HEK293 (cell line): ENCODE measurements at regions not wholly inside any gene's neighbourhood (a gene's known extent, or its start where the extent isn't known, plus 50 kb on each side); places are given as distances from the start of the nearest gene placed in this dataset.

Source experiments
- CTCF ChIA-PET: fragments of 350-600 bp; formaldehyde crosslinking; extraction: SDS; loops from one replicate; lab custom pipeline; 2021; ENCODE audit warnings: antibody characterized with exemption; lab: Yijun Ruan, JAX
- POLR2A ChIA-PET: fragments of 300-600 bp; formaldehyde crosslinking; extraction: SDS; loops from one replicate; lab custom pipeline; 2020; ENCODE audit warnings: antibody characterized with exemption, inconsistent platforms; lab: Yijun Ruan, JAX
- H3K27ac ChIP-seq: fragments of 200-500 bp; sonication (Bioruptor generic); 2 replicates; pipeline ENCODE4 v1.5.1; 2014; ENCODE audit warnings: low read depth, low read length, control low read depth, inconsistent platforms; ENCODE audit errors: extremely low read depth
- H3K36me3 ChIP-seq, 2 experiments: fragments of 200-500 bp in 1 of 2; sonication (Bioruptor generic) in 1 of 2; 1 replicate in 1 of 2; 2 replicates in 1 of 2; pipeline ENCODE4 v1.5.1; 2014 to 2017; ENCODE audit warnings: inconsistent platforms in 2 of 2, low read length in 2 of 2; ENCODE audit not compliant: control insufficient read depth in 2 of 2, insufficient read depth in 1 of 2
- H3K4me1 ChIP-seq: fragments of 200-500 bp; sonication (Bioruptor generic); 2 replicates; pipeline ENCODE4 v1.5.1; 2014; ENCODE audit warnings: mild to moderate bottlenecking, low read length, inconsistent platforms; ENCODE audit not compliant: control insufficient read depth, insufficient read depth
- H3K4me3 ChIP-seq: 2 replicates; pipeline ENCODE4 v1.5.1; 2011; ENCODE audit warnings: low read depth, mild to moderate bottlenecking, control low read depth, low read length, moderate library complexity
- H3K9me3 ChIP-seq: fragments of 200-500 bp; sonication (Bioruptor generic); 2 replicates; pipeline ENCODE4 v1.5.1; 2014; ENCODE audit warnings: low read depth, low read length, inconsistent platforms; ENCODE audit not compliant: control insufficient read depth, insufficient read depth
- GLI2 ChIP-seq: fragments of 450-650 bp; formaldehyde crosslinking; IDR thresholded peaks from 2 replicates; pipeline ENCODE4; 2017; ENCODE audit warnings: missing biosample characterization, missing genetic modification characterization, low read depth, borderline replicate concordance
- KLF1 ChIP-seq: fragments of 450-650 bp; formaldehyde crosslinking; IDR thresholded peaks from 2 replicates; pipeline ENCODE4 v1.5.1; 2016; ENCODE audit warnings: missing biosample characterization, missing genetic modification characterization
- TRIM28 ChIP-seq: IDR thresholded peaks from 2 replicates; pipeline ENCODE4 v1.6.1; 2011; ENCODE audit warnings: low read length, control low read depth, borderline replicate concordance
- YY1 ChIP-seq: fragments of 450-650 bp; formaldehyde crosslinking; IDR thresholded peaks from 2 replicates; pipeline ENCODE4 v1.5.1; 2018; ENCODE audit warnings: missing biosample characterization, missing genetic modification characterization
- ZNF133 ChIP-seq: fragments of 450-650 bp; formaldehyde crosslinking; IDR thresholded peaks from 2 replicates; pipeline ENCODE4 v1.5.1; 2016; ENCODE audit warnings: missing biosample characterization, missing genetic modification characterization
- ZNF174 ChIP-seq: fragments of 450-650 bp; formaldehyde crosslinking; IDR thresholded peaks from 2 replicates; pipeline ENCODE4 v1.5.0; 2017; ENCODE audit warnings: missing biosample characterization, mild to moderate bottlenecking, missing genetic modification characterization
- ZNF184 ChIP-seq: fragments of 450-650 bp; IDR thresholded peaks from 2 replicates; pipeline ENCODE4 v1.5.1; 2018; ENCODE audit warnings: missing biosample characterization, mild to moderate bottlenecking, missing genetic modification characterization
- ZNF23 ChIP-seq: fragments of 450-650 bp; formaldehyde crosslinking; IDR thresholded peaks from 2 replicates; pipeline ENCODE4 v1.5.1; 2016; ENCODE audit warnings: missing biosample characterization, missing genetic modification characterization, borderline replicate concordance
- ZNF248 ChIP-seq: fragments of 450-650 bp; formaldehyde crosslinking; IDR thresholded peaks from 2 replicates; pipeline ENCODE4 v1.5.1; 2017; ENCODE audit warnings: missing biosample characterization, missing genetic modification characterization
- ZNF26 ChIP-seq: fragments of 450-650 bp; formaldehyde crosslinking; IDR thresholded peaks from 2 replicates; pipeline ENCODE4 v1.5.1; 2016; ENCODE audit warnings: missing biosample characterization, missing genetic modification characterization
- ZNF423 ChIP-seq: fragments of 450-650 bp; formaldehyde crosslinking; IDR thresholded peaks from 2 replicates; pipeline ENCODE4 v1.5.1; 2016; ENCODE audit warnings: missing biosample characterization, missing genetic modification characterization
- ZNF426 ChIP-seq: fragments of 450-650 bp; formaldehyde crosslinking; IDR thresholded peaks from 2 replicates; pipeline ENCODE4 v1.5.1; 2017; ENCODE audit warnings: missing biosample characterization, missing genetic modification characterization, mild to moderate bottlenecking, inconsistent platforms, moderate library complexity
- ZNF510 ChIP-seq: fragments of 450-650 bp; formaldehyde crosslinking; IDR thresholded peaks from 2 replicates; pipeline ENCODE4 v1.5.1; 2018; ENCODE audit warnings: mild to moderate bottlenecking, missing genetic modification characterization, missing biosample characterization; ENCODE audit not compliant: insufficient replicate concordance
- ZNF518A ChIP-seq: fragments of 450-650 bp; formaldehyde crosslinking; conservative IDR thresholded peaks from 2 replicates; pipeline ENCODE4 v1.5.1; 2016; ENCODE audit warnings: low read depth, missing biosample characterization, missing genetic modification characterization
- ZNF555 ChIP-seq: fragments of 450-650 bp; formaldehyde crosslinking; conservative IDR thresholded peaks from 2 replicates; pipeline ENCODE4 v1.5.1; 2017; ENCODE audit warnings: missing biosample characterization, mild to moderate bottlenecking, missing genetic modification characterization, inconsistent platforms
- ZNF571 ChIP-seq: fragments of 450-650 bp; formaldehyde crosslinking; IDR thresholded peaks from 2 replicates; pipeline ENCODE4 v1.5.0; 2017; ENCODE audit warnings: missing biosample characterization, missing genetic modification characterization
- ZNF664 ChIP-seq: fragments of 450-650 bp; formaldehyde crosslinking; IDR thresholded peaks from 2 replicates; pipeline ENCODE4 v1.5.1; 2016; ENCODE audit warnings: missing biosample characterization, missing genetic modification characterization
- ZNF701 ChIP-seq: fragments of 450-650 bp; formaldehyde crosslinking; IDR thresholded peaks from 2 replicates; pipeline ENCODE4 v1.5.1; 2016; ENCODE audit warnings: missing biosample characterization, missing genetic modification characterization
- ZSCAN5A ChIP-seq: fragments of 450-650 bp; formaldehyde crosslinking; IDR thresholded peaks from 2 replicates; pipeline ENCODE4 v1.5.1; 2016; ENCODE audit warnings: missing biosample characterization, missing genetic modification characterization
- TF ChIP-seq, protein P1 (sequence below): fragments of 450-650 bp; formaldehyde crosslinking; IDR thresholded peaks from 2 replicates; pipeline ENCODE4 v1.5.1; 2016; ENCODE audit warnings: missing biosample characterization, missing genetic modification characterization, low read depth
- TF ChIP-seq, protein P2 (sequence below): fragments of 450-650 bp; formaldehyde crosslinking; IDR thresholded peaks from 2 replicates; pipeline ENCODE4 v1.5.1; 2016; ENCODE audit warnings: missing biosample characterization, missing genetic modification characterization
- TF ChIP-seq, protein P3 (sequence below): fragments of 450-650 bp; IDR thresholded peaks from 2 replicates; pipeline ENCODE4 v1.5.1; 2018; ENCODE audit warnings: missing biosample characterization, mild to moderate bottlenecking, missing genetic modification characterization

DNA sequence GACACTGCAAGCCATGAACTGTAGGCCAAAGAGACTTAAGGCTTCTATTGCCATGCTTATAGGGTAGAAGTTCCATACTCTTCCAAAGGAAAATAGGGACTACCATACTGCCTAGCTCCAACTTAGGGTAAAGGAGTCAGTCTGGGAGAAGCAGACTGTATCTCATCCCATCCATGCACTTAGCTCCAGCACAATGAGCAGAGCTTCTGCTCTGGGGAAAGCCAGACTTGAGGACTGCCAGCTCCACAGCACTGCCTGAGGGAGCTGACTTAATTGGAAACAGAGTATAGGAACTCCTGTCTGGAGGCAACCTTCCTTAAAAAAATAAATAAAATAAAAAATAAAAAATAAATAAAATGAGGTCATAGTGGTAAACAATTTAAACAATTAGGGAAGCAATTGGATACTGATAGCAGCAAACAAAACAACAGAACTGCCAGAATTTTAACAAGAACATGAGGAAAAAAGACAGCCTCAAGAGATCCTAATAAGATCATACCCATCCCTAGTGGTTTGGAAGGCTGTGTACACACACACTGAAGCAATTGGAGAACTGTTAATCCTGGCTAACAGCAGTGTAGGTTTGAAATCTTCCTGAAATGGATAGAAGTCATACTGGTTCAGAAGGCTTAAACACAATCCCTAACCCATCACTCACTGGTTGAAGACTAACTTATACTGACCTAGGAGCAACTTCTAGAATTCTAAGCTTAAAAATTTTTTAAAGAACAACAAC, 550.1 kb downstream of the TBC1D4 start (continued):
- TF ChIP-seq ZSCAN5A (no peak), ZNF510 (tag by site-specific recombination) (no peak), ZNF664 (tag by site-specific recombination) (no peak), ZNF133 (no peak)
- TF ChIP-seq, protein P1, sequence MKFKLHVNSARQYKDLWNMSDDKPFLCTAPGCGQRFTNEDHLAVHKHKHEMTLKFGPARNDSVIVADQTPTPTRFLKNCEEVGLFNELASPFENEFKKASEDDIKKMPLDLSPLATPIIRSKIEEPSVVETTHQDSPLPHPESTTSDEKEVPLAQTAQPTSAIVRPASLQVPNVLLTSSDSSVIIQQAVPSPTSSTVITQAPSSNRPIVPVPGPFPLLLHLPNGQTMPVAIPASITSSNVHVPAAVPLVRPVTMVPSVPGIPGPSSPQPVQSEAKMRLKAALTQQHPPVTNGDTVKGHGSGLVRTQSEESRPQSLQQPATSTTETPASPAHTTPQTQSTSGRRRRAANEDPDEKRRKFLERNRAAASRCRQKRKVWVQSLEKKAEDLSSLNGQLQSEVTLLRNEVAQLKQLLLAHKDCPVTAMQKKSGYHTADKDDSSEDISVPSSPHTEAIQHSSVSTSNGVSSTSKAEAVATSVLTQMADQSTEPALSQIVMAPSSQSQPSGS (tag by site-specific recombination), result no peak
- TF ChIP-seq, all 188 proteins: peak for 0

DNA sequence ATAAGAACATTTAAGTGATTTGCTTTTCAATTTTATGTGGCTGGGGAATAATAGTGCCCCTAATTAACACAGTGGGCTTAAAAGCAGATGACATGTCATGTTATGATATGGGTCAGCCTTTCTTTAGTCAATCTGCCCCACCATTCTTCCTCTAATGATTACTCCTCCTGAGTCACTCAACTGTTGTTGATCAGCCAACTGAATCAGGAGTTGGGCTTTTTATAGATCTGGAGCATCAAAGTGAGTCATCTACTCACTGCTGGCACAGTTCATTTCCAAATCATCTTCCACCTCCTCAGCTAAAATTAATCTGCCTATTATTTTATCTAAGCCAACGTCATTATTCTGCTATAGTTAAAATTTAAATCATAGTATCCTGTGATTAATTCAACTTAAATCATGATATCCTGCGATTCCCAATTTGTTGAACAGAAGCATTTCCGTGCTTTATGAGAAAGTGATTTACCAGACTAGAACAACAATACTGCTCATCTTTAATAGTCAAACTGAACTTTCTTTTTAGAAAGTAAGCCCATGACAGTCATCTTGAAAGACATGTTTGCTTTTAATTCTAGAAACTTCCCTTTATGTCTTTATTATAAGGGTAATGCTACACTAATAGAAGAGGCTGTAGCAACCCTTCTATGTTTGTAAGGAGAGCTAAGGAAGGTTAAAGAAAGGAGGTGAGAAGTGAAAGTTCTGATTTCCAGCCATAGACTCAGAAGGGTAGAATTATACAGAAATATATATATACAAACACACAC, 551.4 kb downstream of the TBC1D4 start:
- TF ChIP-seq ZNF701 (tag by site-specific recombination), result no peak
- no peak for TF ChIP-seq ZNF426 (tag by site-specific recombination)
- no peak for TF ChIP-seq ZNF555 (tag by site-specific recombination)
- TF ChIP-seq ZNF518A (tag by site-specific recombination), result no peak
- no peak for TF ChIP-seq ZNF174 (tag by site-specific recombination)
- no peak for TF ChIP-seq ZNF248
- no peak for TF ChIP-seq ZNF571
- TF ChIP-seq ZNF26 (tag by site-specific recombination), result no peak
- TF ChIP-seq ZNF184 (tag by site-specific recombination), result no peak
- no peak for TF ChIP-seq ZNF423 (tag by site-specific recombination)
- TF ChIP-seq ZNF23 (tag by site-specific recombination), result no peak
- TF ChIP-seq, protein P2, sequence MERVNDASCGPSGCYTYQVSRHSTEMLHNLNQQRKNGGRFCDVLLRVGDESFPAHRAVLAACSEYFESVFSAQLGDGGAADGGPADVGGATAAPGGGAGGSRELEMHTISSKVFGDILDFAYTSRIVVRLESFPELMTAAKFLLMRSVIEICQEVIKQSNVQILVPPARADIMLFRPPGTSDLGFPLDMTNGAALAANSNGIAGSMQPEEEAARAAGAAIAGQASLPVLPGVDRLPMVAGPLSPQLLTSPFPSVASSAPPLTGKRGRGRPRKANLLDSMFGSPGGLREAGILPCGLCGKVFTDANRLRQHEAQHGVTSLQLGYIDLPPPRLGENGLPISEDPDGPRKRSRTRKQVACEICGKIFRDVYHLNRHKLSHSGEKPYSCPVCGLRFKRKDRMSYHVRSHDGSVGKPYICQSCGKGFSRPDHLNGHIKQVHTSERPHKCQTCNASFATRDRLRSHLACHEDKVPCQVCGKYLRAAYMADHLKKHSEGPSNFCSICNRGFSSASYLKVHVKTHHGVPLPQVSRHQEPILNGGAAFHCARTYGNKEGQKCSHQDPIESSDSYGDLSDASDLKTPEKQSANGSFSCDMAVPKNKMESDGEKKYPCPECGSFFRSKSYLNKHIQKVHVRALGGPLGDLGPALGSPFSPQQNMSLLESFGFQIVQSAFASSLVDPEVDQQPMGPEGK, result no peak
- TF ChIP-seq, protein P3, sequence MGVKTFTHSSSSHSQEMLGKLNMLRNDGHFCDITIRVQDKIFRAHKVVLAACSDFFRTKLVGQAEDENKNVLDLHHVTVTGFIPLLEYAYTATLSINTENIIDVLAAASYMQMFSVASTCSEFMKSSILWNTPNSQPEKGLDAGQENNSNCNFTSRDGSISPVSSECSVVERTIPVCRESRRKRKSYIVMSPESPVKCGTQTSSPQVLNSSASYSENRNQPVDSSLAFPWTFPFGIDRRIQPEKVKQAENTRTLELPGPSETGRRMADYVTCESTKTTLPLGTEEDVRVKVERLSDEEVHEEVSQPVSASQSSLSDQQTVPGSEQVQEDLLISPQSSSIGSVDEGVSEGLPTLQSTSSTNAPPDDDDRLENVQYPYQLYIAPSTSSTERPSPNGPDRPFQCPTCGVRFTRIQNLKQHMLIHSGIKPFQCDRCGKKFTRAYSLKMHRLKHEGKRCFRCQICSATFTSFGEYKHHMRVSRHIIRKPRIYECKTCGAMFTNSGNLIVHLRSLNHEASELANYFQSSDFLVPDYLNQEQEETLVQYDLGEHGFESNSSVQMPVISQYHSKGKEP, result no peak
- TF ChIP-seq GLI2, result no peak
- no peak for TF ChIP-seq TRIM28
- no peak for TF ChIP-seq YY1 (tag by site-specific recombination)
- TF ChIP-seq KLF1 (tag by site-specific recombination), result no peak
- POLR2A ChIA-PET, result no interaction called here
- CTCF ChIA-PET, result no interaction called here
- Histone ChIP-seq H3K36me3 (no peaks in the 10 kb centered on the region), H3K9me3 (no peaks in the 10 kb centered on the region), H3K4me3 (no peak overlapping the region), H3K4me1 (no peaks in the 10 kb centered on the region), H3K27ac (no peak overlapping the region)
